ENCODE measurements at regions not wholly inside any gene's neighbourhood (a gene's known extent, or its start where the extent isn't known, plus 50 kb on each side); places are given as distances from the start of the nearest gene placed in this dataset.

DNA sequence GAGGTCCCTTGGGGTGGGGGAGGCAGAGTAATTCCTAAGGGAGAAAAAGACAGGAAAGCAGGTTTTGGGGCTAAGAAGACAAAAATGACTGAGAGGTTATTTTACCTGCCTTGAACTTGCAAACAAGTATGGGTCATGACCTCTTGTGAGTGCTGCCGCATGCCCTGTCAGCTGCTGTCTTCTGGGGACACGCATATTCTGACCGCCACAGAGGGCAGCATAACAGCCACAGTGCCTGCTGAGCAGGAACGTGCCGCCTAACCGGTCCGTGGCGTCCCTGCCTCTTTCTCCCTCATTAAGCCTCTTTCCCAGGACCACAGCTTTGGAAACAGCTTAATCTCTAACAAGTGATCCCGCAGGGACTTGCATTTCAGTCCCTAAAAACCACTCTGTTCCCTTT is 51.3 kb upstream of the KCNA1 start:
- DNase-seq (ENCODE audit: low read depth in 2 of 2), result no peak

DNA sequence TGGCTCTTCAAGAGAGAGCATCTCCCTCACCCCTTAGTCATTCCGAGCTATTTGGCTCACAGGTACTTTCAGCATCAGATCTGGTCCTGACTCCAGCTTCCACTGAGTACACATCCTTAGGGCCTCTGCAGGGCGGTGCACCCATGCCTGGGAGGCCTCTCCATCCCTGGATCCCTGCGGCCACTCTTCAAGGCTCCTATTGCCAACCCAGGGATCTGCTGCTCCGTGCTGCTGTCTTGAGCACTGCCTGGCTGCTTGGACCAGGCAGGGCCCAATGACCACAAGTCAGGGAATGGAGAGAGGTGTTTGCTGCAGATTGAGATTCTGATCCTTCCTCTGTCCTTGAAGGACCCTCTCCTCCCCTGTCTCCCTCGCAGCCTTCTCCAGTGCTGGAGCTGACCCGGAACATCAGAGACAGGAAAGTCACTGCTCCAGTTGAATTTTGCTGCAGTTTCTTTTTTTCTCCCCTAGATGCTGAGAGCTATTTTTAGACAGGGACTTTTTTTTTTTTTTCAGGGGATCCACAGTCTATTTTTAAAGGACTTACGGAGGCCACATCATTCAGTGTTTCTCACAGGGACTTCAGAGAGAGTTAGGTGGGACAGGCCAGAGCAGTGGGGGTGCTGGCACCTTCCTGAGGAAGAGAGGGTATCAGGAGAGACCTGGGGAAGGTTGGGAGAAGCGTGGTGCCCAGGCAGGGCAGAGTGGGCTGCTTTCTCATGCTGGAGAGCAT is 50.1 kb upstream of the KCNA1 start:
- DNase-seq (ENCODE audit: low read depth in 2 of 2), result no peak

Measured in stimulated activated CD8-positive, alpha-beta memory T cell treated with anti-CD3 and anti-CD28 coated beads, Interleukin-2, amount 100 ng/mL, for 1 hour (primary cell).